ENCODE measurements at regions not wholly inside any gene's neighbourhood (a gene's known extent, or its start where the extent isn't known, plus 50 kb on each side); places are given as distances from the start of the nearest gene placed in this dataset.
"Not testable (repeated sequence)": the region's sequence is repeated elsewhere in the genome, so short reads cannot be mapped to it uniquely, and the experiment has no call there.

DNA sequence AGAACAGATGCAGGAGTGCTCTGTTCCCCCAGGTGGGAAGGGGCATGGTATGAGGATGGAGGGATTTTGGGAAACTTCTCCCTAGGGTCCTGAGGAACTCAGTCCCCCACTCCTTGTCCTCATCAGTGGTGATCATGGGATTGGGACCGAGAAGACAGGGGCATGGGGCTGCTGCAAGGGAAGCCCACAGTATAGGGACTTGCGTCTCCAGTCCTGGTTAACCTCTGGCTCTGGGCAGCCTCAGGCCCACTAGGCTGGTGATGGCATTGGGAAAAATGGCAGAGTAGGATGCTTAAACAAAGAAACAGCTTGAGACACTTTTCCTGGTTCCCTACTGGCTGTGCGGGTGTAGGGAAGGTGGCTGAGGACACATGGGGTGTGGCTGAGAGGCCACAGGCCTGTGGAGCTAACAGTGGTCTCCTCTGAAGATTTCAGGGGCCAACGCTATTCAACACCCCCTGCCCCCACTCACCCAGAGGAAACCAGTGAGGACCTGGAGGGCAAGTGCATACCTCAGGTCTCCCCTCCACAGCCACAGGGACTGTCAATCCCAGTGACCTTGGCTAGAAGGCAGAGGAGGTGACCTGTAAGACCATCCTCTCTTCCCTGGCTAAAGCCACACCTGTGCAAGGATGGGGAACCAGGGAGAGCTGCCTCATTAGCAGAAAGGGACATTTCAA, 261.3 kb downstream of the CCSER2 start:
- TF ChIP-seq, protein P1, sequence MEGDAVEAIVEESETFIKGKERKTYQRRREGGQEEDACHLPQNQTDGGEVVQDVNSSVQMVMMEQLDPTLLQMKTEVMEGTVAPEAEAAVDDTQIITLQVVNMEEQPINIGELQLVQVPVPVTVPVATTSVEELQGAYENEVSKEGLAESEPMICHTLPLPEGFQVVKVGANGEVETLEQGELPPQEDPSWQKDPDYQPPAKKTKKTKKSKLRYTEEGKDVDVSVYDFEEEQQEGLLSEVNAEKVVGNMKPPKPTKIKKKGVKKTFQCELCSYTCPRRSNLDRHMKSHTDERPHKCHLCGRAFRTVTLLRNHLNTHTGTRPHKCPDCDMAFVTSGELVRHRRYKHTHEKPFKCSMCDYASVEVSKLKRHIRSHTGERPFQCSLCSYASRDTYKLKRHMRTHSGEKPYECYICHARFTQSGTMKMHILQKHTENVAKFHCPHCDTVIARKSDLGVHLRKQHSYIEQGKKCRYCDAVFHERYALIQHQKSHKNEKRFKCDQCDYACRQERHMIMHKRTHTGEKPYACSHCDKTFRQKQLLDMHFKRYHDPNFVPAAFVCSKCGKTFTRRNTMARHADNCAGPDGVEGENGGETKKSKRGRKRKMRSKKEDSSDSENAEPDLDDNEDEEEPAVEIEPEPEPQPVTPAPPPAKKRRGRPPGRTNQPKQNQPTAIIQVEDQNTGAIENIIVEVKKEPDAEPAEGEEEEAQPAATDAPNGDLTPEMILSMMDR (IDR thresholded peaks at IDR 0.05; ENCODE audit: borderline replicate concordance, control extremely low read depth, extremely low read depth, insufficient read depth, missing control alignments), result no peak
- in situ Hi-C loops (cut with MboI; ENCODE audit: low sequenced_read_pairs, unreplicated experiment), result no loop called here
- DNase-seq (ENCODE audit: low spot score), result no peak

DNA sequence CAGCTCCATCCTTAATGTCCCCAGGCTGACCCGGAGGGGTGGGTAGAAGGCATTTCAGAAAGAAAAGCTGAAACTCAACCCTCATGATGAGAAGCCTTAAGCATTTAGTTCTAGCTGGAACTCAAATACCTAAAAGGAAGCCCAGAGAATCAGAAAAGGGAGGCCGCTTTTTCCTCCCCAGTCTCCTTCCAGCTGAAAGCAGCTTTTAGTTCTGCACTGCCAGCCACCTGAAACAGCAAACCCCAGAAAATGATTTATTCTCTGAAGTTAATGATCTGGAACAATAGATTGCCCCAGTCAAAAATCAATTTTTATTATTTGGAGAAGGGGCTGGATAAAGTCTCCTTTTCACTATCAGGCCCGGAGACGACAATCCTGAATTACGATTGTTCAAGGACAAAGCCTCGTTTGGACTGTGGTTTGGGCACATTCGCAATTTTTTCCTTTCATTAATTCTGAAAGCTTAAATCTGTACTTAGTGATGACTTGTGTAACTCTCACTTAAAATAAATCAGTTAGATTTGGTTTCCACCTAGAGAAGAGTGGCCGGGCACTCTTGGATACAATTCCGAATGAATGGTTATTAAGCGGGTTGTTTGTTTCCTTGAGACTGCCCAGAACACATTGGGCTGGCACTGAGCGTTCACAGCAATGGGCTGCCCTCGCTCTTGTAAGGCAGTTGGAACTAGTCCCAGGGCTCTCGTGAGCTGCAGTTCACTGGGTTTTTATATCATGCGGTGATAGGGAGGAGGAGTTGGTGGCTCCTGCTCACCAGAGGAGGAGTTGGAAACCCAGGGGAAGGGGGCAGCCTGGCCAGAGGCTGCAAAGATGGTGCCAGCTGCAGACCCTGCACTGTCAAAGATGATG, 262.2 kb downstream of the CCSER2 start:
- in situ Hi-C loops (cut with MboI; ENCODE audit: low sequenced_read_pairs, unreplicated experiment), result no loop called here
- DNase-seq (ENCODE audit: low spot score), result no peak
- TF ChIP-seq, protein P1 (IDR thresholded peaks at IDR 0.05; ENCODE audit: borderline replicate concordance, control extremely low read depth, extremely low read depth, insufficient read depth, missing control alignments), result no peak

DNA sequence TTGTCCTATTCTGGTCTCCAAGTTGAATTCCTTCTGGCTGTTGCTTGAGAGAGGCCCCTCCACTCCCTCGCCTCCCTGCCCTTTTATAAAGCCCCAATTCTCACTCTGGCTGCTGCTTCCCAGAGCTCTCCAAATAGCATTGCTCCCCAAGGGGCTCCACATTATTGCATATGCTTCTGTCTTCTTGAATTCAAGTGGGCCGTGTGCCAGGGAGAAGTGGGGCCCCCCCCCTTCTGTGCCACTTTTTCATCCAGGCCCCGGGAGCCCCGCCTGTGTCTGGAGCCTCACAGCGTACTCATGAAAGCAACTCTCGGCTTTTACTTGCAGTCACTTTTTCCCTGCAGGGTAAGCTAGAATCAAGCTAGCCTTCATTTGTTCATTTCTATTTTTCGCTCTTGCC, 265.1 kb downstream of the CCSER2 start:
- TF ChIP-seq, protein P1 (IDR thresholded peaks at IDR 0.05; ENCODE audit: borderline replicate concordance, control extremely low read depth, extremely low read depth, insufficient read depth, missing control alignments), result no peak
- no peak for DNase-seq (ENCODE audit: low spot score)
- in situ Hi-C loops (cut with MboI; ENCODE audit: low sequenced_read_pairs, unreplicated experiment), result no loop called here

DNA sequence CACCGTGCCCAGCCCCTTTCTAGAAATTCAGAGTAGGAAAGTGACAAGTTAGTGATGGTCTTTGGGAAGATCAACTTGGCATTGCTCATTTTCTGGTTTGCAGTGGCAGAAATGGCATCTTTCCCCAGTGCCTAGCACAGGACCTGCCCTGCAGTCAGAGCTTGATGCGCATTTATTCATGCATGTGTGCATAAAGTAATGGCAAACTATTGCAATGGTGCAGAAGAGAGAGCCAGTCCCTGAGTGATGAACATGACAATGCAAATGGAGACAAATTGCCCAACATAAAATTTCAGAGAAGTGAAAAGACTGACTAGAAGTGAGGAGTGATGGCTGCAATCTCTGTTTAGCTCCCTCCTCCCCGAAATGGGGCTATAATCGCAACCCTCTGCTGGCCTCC, 268.2 kb downstream of the CCSER2 start:
- DNase-seq (ENCODE audit: low spot score), result no peak
- TF ChIP-seq, protein P1 (IDR thresholded peaks at IDR 0.05; ENCODE audit: borderline replicate concordance, control extremely low read depth, extremely low read depth, insufficient read depth, missing control alignments), result no peak
- in situ Hi-C loops (cut with MboI; ENCODE audit: low sequenced_read_pairs, unreplicated experiment), result no loop called here

DNA sequence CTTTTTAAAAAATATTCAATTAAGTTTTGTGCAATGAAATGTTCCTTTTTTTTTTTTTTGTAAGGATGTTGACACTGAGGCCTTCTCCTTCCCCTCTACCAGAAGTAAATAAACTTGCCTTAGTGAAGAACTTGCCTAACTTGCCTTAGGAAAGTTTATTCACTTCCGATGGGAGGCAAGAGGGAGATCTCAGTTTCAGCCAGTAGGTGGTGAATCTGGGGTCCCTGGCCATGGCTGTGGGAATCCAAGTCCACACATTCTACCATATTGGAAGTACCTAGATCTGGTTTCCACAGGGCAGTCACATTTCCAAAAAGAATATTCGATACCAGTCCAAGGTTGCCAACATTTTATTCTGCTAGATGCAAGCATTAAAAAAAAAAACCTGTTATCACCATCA, 270.9 kb downstream of the CCSER2 start:
- in situ Hi-C loops (cut with MboI; ENCODE audit: low sequenced_read_pairs, unreplicated experiment), result no loop called here

DNA sequence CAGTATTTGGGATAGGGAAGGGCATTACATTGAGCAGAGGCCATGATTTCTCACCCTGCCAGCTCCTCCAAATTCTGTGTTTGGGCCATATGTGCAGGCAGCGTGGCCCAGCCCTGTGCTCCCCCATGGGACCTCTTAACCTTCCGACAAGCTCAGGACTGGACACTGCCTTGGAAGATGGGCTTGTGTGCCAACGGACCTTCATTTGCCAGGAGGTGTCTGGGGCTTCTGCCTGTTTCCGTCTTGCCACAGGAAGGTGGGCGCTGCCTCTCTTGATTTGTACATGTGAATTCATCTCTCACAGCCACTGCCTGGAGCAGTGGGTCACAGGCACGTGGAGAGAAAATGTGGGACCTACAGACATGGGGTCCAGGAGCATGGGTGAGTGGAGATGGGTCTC, 272.6 kb downstream of the CCSER2 start:
- TF ChIP-seq, protein P1 (IDR thresholded peaks at IDR 0.05; ENCODE audit: borderline replicate concordance, control extremely low read depth, extremely low read depth, insufficient read depth, missing control alignments), result no peak
- no peak for DNase-seq (ENCODE audit: low spot score)
- in situ Hi-C loops (cut with MboI; ENCODE audit: low sequenced_read_pairs, unreplicated experiment), result no loop called here

More for the DNA sequence above, 270.9 kb downstream of the CCSER2 start:
- TF ChIP-seq, protein P1 (IDR thresholded peaks at IDR 0.05; ENCODE audit: borderline replicate concordance, control extremely low read depth, extremely low read depth, insufficient read depth, missing control alignments), result no peak
- DNase-seq (ENCODE audit: low spot score), result no peak

DNA sequence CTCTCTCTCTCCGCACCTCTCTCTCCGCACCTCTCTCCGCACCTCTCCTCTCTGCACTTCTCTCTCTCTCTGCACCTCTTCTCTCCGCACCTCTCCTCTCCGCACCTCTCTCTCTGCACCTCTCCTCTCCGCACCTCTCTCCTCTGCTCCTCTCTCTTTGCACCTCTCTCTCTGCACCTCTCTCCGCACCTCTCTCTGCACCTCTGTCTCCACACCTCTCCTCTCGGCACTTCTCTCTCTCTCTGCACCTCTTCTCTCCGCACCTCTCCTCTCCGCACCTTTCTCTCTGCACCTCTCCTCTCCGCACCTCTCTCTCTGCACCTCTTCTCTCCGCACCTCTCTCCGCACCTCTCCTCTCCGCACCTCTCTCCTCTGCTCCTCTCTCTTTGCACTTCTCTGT, 274.2 kb downstream of the CCSER2 start:
- DNase-seq (ENCODE audit: low spot score); in situ Hi-C loops (cut with MboI; ENCODE audit: low sequenced_read_pairs, unreplicated experiment): not testable (repeated sequence)

Data from GM13976 (cell line).